ENCODE measurements at regions not wholly inside any gene's neighbourhood (a gene's known extent, or its start where the extent isn't known, plus 50 kb on each side); places are given as distances from the start of the nearest gene placed in this dataset.
"Not testable (repeated sequence)": the region's sequence is repeated elsewhere in the genome, so short reads cannot be mapped to it uniquely, and the experiment has no call there.

DNA sequence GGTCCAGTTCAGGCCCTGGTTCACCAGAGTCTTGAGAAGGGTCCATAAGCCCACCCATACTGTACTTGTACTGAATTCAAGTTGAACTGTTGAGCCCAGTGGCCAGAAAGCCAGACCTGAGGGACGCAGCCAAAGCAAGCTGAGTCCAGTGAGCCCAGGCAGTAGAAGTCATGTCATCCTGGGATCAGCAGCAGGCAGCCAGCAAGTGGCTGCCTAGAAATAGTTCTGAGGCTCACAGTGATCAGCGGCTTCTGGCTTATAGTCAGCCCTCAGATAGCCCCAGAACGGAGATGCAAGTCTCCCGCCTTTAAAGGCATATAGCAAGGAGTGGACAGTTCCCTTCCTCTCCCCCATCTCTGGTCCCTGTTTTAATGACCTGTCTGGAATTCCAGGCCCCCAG is 347.1 kb downstream of the FBXW7 start:
- H3K4me3 ChIP-seq (ENCODE audit: low read depth, low read length): no peak overlapping the region
- no peaks in the 10 kb centered on the region for H3K4me1 ChIP-seq (ENCODE audit: control insufficient read depth, insufficient read depth, low read length)
- no peak overlapping the region for H3K9ac ChIP-seq (ENCODE audit: low read depth, low read length)
- no peaks in the 10 kb centered on the region for H3K27me3 ChIP-seq (ENCODE audit: control insufficient read depth, insufficient read depth, low read length)
- no peaks in the 10 kb centered on the region for H3K9me3 ChIP-seq (ENCODE audit: control insufficient read depth, insufficient read depth, low read length)
- peaks cover 3% of the 10 kb centered on the region for H3K36me3 ChIP-seq (ENCODE audit: control insufficient read depth, insufficient read depth, low read length)

DNA sequence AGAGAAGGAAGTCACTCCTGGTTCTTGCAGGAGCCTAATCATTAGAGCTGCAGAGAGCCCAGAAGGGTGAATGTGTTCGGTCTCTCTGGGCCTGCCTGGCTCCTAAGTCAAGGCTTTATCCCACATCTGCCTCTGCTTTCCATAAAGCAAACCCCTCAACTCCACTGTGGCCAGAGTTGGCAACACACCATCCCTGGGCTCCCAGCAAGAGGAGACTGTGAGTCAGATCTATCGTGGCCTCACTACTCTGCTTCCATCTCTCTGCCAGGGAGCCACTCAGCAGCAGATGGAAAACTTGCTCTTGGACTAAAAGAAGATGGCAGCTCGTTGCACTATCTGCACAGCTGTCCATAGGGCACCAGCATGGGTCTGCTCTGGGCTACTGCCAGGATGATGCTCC is 348.2 kb downstream of the FBXW7 start:
- Histone ChIP-seq H3K4me1 (ENCODE audit: control insufficient read depth, insufficient read depth, low read length) (no peaks in the 10 kb centered on the region), H3K36me3 (ENCODE audit: control insufficient read depth, insufficient read depth, low read length) (peaks cover 3% of the 10 kb centered on the region), H3K27me3 (ENCODE audit: control insufficient read depth, insufficient read depth, low read length) (no peaks in the 10 kb centered on the region), H3K9ac (ENCODE audit: low read depth, low read length) (no peak overlapping the region), H3K4me3 (ENCODE audit: low read depth, low read length) (no peak overlapping the region), H3K9me3 (ENCODE audit: control insufficient read depth, insufficient read depth, low read length) (no peaks in the 10 kb centered on the region)

DNA sequence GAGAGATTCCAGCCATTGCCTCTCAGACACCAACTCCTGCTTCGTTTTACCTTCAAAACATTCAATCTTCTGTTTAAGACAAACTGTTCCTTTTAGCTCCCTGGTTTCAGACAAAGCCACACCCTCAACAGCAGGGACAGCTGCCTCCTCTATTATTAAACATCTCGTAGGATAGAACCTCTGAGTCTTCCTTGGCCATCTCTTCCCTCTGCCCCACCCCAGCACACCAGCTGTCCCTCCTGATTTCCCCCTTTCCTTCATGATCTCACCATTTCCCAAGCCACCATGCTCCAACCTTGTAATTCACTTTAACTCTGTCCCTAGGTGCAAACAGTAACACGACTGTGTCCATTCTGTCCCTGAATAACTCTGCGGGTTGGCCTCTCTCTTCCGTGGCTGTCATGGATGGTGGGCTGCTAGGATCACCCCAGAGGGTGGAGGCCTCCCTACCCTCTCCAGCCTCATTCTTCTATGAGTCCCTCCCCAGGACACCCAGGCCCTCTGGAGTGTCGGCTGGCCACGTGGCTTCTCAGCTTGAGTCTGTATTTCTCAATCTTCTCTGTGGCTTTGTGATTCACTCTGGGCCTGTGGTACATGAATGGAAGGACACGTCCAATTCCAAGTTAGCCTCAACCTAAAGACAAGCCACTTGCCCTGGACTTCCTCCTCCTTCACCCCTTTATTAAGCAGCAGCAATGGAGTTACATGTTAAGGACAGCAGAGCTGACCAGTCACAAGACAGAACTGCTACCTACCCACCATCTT is 349.9 kb downstream of the FBXW7 start:
- Histone ChIP-seq H3K9me3 (ENCODE audit: control insufficient read depth, insufficient read depth, low read length) (no peaks in the 10 kb centered on the region), H3K27me3 (ENCODE audit: control insufficient read depth, insufficient read depth, low read length) (no peaks in the 10 kb centered on the region), H3K36me3 (ENCODE audit: control insufficient read depth, insufficient read depth, low read length) (peaks cover 3% of the 10 kb centered on the region), H3K4me3 (ENCODE audit: low read depth, low read length) (no peak overlapping the region), H3K9ac (ENCODE audit: low read depth, low read length) (no peak overlapping the region), H3K4me1 (ENCODE audit: control insufficient read depth, insufficient read depth, low read length) (no peaks in the 10 kb centered on the region)

DNA sequence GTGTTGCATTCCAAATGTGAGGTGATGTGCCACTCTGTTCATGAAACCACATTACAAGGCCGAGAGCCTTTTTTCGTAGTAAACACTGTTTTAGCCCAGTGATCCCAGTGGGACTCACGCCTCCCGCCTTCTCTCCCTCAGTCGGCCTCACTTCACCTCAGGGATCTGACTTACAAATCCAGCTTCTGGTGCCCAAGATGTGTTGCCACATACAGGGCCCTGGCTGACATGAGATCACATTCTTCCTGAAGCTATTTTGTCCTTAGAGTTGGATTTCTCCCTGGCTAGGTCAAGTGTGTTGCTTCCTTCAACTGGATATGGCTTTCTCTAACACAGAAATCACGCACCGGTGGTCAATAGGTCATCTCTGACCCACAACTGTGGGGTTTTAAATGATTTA is 354.7 kb downstream of the FBXW7 start:
- Histone ChIP-seq H3K4me3 (ENCODE audit: low read depth, low read length) (no peak overlapping the region), H3K9ac (ENCODE audit: low read depth, low read length) (no peak overlapping the region), H3K4me1 (ENCODE audit: control insufficient read depth, insufficient read depth, low read length) (no peaks in the 10 kb centered on the region), H3K27me3 (ENCODE audit: control insufficient read depth, insufficient read depth, low read length) (no peaks in the 10 kb centered on the region), H3K9me3 (ENCODE audit: control insufficient read depth, insufficient read depth, low read length) (no peaks in the 10 kb centered on the region), H3K36me3 (ENCODE audit: control insufficient read depth, insufficient read depth, low read length) (peaks cover 3% of the 10 kb centered on the region)

DNA sequence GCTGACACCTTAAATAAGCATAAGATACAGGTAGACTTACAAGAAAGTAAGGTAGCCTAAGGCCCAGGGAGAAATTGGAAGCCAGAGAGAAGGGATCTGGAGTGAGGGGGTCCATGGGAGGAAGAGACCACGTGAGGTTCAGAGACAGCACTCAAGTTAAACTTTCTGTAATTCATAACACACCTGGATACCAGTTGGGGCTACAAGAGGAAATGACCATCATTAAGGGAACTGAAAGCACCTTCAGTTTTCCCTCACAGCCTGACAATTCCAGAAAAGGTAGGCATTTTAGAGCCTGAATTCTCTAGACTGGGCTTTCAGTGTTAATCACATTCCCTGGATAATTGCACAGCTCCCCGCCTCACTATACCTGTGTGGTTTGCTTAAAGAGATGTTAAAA is 355.5 kb downstream of the FBXW7 start:
- Histone ChIP-seq H3K9ac (ENCODE audit: low read depth, low read length) (no peak overlapping the region), H3K4me3 (ENCODE audit: low read depth, low read length) (no peak overlapping the region), H3K36me3 (ENCODE audit: control insufficient read depth, insufficient read depth, low read length) (no peaks in the 10 kb centered on the region), H3K27me3 (ENCODE audit: control insufficient read depth, insufficient read depth, low read length) (no peaks in the 10 kb centered on the region), H3K4me1 (ENCODE audit: control insufficient read depth, insufficient read depth, low read length) (no peaks in the 10 kb centered on the region), H3K9me3 (ENCODE audit: control insufficient read depth, insufficient read depth, low read length) (no peaks in the 10 kb centered on the region)

DNA sequence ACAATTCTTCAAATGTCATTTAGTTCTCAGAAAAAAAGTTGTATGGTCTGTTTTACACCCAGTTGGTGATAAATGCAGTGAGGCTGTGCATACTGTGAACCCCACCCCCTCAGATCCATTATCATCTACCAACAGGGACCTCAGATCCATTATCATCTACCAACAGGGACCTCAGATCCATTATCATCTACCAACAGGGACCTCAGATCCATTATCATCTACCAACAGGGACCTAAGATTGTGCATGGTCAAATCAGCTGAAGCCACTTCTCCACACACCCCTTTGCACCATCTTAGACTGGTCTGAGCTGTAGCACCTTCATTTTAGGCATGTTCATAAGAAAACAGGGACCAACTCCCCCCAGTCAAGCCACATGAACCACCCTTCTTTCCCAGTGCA is 358.4 kb downstream of the FBXW7 start:
- H3K9ac ChIP-seq (ENCODE audit: low read depth, low read length); H3K4me3 ChIP-seq (ENCODE audit: low read depth, low read length); H3K9me3 ChIP-seq (ENCODE audit: control insufficient read depth, insufficient read depth, low read length); H3K36me3 ChIP-seq (ENCODE audit: control insufficient read depth, insufficient read depth, low read length); H3K4me1 ChIP-seq (ENCODE audit: control insufficient read depth, insufficient read depth, low read length); H3K27me3 ChIP-seq (ENCODE audit: control insufficient read depth, insufficient read depth, low read length): not testable (repeated sequence)

DNA sequence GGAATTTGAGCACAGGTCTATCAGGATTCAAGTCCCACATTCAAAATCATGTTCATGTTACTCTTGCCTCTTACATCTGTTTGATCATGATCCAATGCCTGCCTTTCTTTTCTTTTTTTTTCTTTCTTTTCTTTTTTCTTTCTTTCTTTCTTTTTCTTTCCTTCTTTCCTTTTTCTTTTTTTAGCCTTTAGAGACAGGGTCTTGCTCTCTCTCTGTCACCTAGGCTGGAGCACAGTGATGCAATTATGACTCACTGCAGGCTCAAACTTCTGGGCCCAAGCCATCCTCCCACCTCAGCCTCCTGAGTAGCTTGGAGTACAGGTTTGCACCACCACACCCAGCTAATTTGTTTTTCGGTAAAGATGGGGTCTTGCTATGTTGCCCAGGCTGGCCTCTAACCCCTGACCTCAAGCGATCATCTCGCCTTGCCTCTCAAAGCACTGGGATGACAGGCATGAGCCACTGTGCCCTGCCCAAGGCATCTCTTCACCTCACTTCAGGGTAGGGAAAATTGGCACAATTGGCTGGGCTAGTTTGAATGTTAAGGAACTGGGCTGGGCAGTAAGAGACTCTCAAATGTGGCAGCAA is 359.2 kb downstream of the FBXW7 start:
- Histone ChIP-seq H3K4me1 (ENCODE audit: control insufficient read depth, insufficient read depth, low read length) (no peaks in the 10 kb centered on the region), H3K9me3 (ENCODE audit: control insufficient read depth, insufficient read depth, low read length) (no peaks in the 10 kb centered on the region), H3K9ac (ENCODE audit: low read depth, low read length) (no peak overlapping the region), H3K4me3 (ENCODE audit: low read depth, low read length) (no peak overlapping the region), H3K27me3 (ENCODE audit: control insufficient read depth, insufficient read depth, low read length) (no peaks in the 10 kb centered on the region), H3K36me3 (ENCODE audit: control insufficient read depth, insufficient read depth, low read length) (no peaks in the 10 kb centered on the region)

DNA sequence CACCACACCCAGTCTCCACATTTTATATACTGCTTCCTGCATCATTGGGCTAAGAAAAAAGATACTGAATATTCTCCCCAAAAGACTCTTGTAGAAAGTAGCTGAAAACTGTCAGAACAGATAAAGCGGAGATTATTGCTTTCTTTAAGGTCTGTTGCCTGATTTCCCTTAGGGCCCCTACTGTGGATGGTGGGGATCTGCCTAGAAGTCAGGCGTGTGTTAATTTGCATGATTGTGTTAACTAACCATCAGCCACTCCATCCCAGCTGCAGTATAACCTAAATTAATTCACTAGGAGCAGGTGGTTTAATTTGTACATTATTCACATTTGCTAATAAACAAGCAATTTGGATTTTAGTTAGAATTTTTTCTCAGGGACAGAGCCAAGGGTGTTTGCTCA is 360.3 kb downstream of the FBXW7 start:
- no peaks in the 10 kb centered on the region for H3K4me1 ChIP-seq (ENCODE audit: control insufficient read depth, insufficient read depth, low read length)
- no peaks in the 10 kb centered on the region for H3K9me3 ChIP-seq (ENCODE audit: control insufficient read depth, insufficient read depth, low read length)

DNA sequence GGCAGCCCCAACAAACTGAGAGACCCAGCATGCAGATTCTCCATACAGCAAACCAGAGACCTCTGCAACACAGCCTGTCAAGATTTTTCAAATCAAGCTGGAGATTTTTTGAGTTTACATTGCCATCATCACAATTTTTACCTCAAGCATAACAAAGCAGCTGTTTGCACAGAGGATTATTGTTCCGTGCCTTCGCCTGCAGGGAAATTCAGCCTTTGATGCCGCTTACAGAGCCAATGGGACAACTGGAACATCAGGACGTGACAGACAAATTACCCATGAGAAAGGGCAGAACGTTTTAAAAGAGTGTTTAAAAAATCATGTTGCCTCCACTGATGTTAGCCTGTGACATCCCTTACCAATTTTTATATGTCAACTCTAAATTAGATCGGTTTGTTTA is 363.7 kb downstream of the FBXW7 start:
- H3K9me3 ChIP-seq (ENCODE audit: control insufficient read depth, insufficient read depth, low read length): no peaks in the 10 kb centered on the region
- H3K36me3 ChIP-seq (ENCODE audit: control insufficient read depth, insufficient read depth, low read length): no peaks in the 10 kb centered on the region
- H3K4me1 ChIP-seq (ENCODE audit: control insufficient read depth, insufficient read depth, low read length): peaks cover 4% of the 10 kb centered on the region
- H3K9ac ChIP-seq (ENCODE audit: low read depth, low read length): no peak overlapping the region
- no peak overlapping the region for H3K4me3 ChIP-seq (ENCODE audit: low read depth, low read length)
- H3K27me3 ChIP-seq (ENCODE audit: control insufficient read depth, insufficient read depth, low read length): no peaks in the 10 kb centered on the region

More for the DNA sequence above, 360.3 kb downstream of the FBXW7 start:
- Histone ChIP-seq H3K27me3 (ENCODE audit: control insufficient read depth, insufficient read depth, low read length) (no peaks in the 10 kb centered on the region), H3K36me3 (ENCODE audit: control insufficient read depth, insufficient read depth, low read length) (no peaks in the 10 kb centered on the region), H3K4me3 (ENCODE audit: low read depth, low read length) (no peak overlapping the region), H3K9ac (ENCODE audit: low read depth, low read length) (no peak overlapping the region)

DNA sequence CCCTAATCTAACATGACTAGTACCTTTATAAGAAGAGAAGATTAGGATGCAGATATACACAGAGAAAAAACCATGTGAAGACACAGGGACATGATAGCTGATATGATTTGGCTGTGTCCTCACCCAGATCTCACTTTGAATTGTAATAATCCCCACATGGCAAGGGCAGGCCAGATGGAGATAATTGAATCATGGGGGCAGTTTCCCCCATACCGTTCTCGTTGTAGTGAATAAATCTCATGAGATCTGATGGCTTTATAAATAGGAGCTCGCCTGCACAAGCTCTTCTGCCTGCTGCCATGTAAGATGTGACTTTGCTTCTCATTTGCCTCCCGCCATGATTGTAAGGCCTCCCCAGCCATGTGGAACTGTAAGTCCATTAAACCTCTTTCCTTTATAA is 364.3 kb downstream of the FBXW7 start:
- Histone ChIP-seq H3K9me3 (ENCODE audit: control insufficient read depth, insufficient read depth, low read length) (no peaks in the 10 kb centered on the region), H3K9ac (ENCODE audit: low read depth, low read length) (no peak overlapping the region), H3K4me1 (ENCODE audit: control insufficient read depth, insufficient read depth, low read length) (peaks cover 4% of the 10 kb centered on the region), H3K4me3 (ENCODE audit: low read depth, low read length) (no peak overlapping the region), H3K27me3 (ENCODE audit: control insufficient read depth, insufficient read depth, low read length) (no peaks in the 10 kb centered on the region), H3K36me3 (ENCODE audit: control insufficient read depth, insufficient read depth, low read length) (no peaks in the 10 kb centered on the region)

DNA sequence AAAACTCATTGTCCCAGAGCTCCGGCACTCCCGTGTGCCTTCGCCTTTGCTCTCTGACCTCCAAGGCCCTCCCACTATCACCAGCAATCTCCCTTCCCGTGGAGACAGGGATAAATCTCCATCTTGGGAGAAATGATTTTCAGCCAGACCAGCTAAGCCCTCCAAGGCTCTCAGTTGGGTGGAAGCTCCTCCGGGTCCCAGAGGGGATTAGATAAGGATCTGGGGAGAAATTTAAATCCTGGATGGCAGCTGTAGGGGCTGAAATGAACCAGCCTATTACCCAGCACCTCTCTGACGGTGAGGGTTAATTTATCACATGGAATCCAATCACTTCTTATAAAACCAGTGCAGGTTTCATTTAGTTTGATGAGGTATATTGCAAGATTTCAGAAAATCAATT is 366.2 kb downstream of the FBXW7 start:
- H3K9ac ChIP-seq (ENCODE audit: low read depth, low read length): no peak overlapping the region
- no peaks in the 10 kb centered on the region for H3K27me3 ChIP-seq (ENCODE audit: control insufficient read depth, insufficient read depth, low read length)
- H3K4me3 ChIP-seq (ENCODE audit: low read depth, low read length): no peak overlapping the region
- H3K4me1 ChIP-seq (ENCODE audit: control insufficient read depth, insufficient read depth, low read length): peaks cover 14% of the 10 kb centered on the region
- no peaks in the 10 kb centered on the region for H3K36me3 ChIP-seq (ENCODE audit: control insufficient read depth, insufficient read depth, low read length)
- no peaks in the 10 kb centered on the region for H3K9me3 ChIP-seq (ENCODE audit: control insufficient read depth, insufficient read depth, low read length)

DNA sequence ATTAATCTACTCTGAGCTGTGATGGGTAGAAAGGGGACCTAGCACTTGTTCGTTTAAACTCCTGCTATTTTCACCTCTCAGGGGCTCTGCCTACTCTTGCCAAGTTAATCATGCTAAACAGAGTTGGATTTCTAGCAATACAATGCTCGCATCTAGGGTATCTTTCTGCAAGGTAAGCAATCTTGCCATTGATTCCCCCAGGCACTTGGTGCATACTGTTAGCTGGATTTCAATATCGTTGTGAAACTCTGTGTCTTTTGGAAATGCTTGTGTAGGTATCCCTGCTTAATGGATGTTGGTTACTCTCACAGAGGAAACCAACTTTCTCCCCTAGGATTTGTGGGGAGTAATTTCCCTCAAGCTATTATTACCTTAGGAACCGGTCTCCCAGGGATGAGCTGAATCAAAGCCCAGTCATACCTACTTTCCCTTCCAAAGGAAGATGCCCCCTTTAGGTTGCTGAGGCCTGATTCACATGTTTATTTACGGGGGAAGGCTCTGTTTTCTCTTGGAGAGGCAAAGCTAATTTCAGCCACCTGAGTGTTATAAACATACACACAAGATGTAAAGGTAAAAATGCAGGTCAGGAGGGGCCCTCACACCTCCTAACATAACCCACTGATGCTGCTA is 366.8 kb downstream of the FBXW7 start:
- Histone ChIP-seq H3K9me3 (ENCODE audit: control insufficient read depth, insufficient read depth, low read length) (no peaks in the 10 kb centered on the region), H3K36me3 (ENCODE audit: control insufficient read depth, insufficient read depth, low read length) (no peaks in the 10 kb centered on the region), H3K4me1 (ENCODE audit: control insufficient read depth, insufficient read depth, low read length) (peaks cover 18% of the 10 kb centered on the region), H3K9ac (ENCODE audit: low read depth, low read length) (no peak overlapping the region), H3K4me3 (ENCODE audit: low read depth, low read length) (no peak overlapping the region), H3K27me3 (ENCODE audit: control insufficient read depth, insufficient read depth, low read length) (no peaks in the 10 kb centered on the region)
